GM12878 (cell line): ENCODE measurements at regions not wholly inside any gene's neighbourhood (a gene's known extent, or its start where the extent isn't known, plus 50 kb on each side); places are given as distances from the start of the nearest gene placed in this dataset.

Experiments
- ATAC-seq: fragments of 200-7000 bp; cut with Tn5 transposase; 3 replicates; pipeline ENCODE4 v1.9.1; 2020; ENCODE audit warnings: mild to moderate bottlenecking, moderate library complexity
- BruUV-seq: library from RNA; stranded (reverse); fragments of 400-500 nt; replicated peaks from 2 replicates; lab custom pipeline; 2021; lab: Mats Ljungman, UMichigan
- CTCF ChIA-PET: fragments of 300-600 bp; sonication (Branson Sonifier 250); formaldehyde crosslinking; extraction: SDS; loops from one replicate; lab custom pipeline; 2021; ENCODE audit warnings: inconsistent platforms; lab: Yijun Ruan, JAX
- POLR2A ChIA-PET: fragments of 350-600 bp; formaldehyde crosslinking; extraction: SDS; loops from one replicate; lab custom pipeline; 2021; ENCODE audit warnings: inconsistent platforms; lab: Charles Lee
- RAD21 ChIA-PET: fragments of 300-600 bp; sonication (Branson Sonifier 250); formaldehyde crosslinking; loops from one replicate; lab custom pipeline; 2023; ENCODE audit warnings: antibody characterized with exemption; ENCODE audit not compliant: unreplicated experiment; lab: Charles Lee
- SMC1A ChIA-PET: fragments of 300-600 bp; sonication (Branson Sonifier 250); formaldehyde crosslinking; loops from one replicate; lab custom pipeline; 2023; ENCODE audit not compliant: unreplicated experiment, uncharacterized antibody; lab: Charles Lee
- DNase-seq: peaks from one replicate; pipeline ENCODE4 v3.0.0-alpha.2; 2011; ENCODE audit warnings: low read depth, low spot score
- FAIRE-seq: peaks from 3 replicates; lab custom pipeline; 2011; peaks lifted over from hg19 to GRCh38; lab: Jason Lieb, UNC
- H2AFZ ChIP-seq: 2 replicates; pipeline ENCODE4 v1.6.0; 2011; ENCODE audit warnings: low read depth, low read length, control low read depth; ENCODE audit not compliant: control insufficient read depth
- H3K27ac ChIP-seq: 2 replicates; pipeline ENCODE4 v1.5.1; 2011; ENCODE audit warnings: control low read depth; ENCODE audit not compliant: control insufficient read depth, insufficient read depth
- H3K27me3 ChIP-seq, 2 experiments: replicated peaks in 1 of 2; 2 replicates each; pipeline versions ENCODE4 v1.6.0 to v1.6.1; 2011; ENCODE audit warnings: low read length in 1 of 2; ENCODE audit not compliant: control insufficient read depth in 2 of 2, insufficient read depth in 2 of 2
- H3K36me3 ChIP-seq, 2 experiments: 2 replicates each; pipeline ENCODE4 v1.5.1; 2011; ENCODE audit warnings: low read length in 1 of 2; ENCODE audit not compliant: control insufficient read depth in 2 of 2, insufficient read depth in 2 of 2
- H3K4me1 ChIP-seq: 2 replicates; pipeline ENCODE4 v1.6.1; 2011; ENCODE audit warnings: mild to moderate bottlenecking, low read length, moderate library complexity, mixed read lengths; ENCODE audit not compliant: control insufficient read depth, insufficient read depth
- H3K4me2 ChIP-seq: 2 replicates; pipeline ENCODE4 v1.6.0; 2011; ENCODE audit warnings: control low read depth; ENCODE audit not compliant: control insufficient read depth, insufficient read depth
- H3K4me3 ChIP-seq: fragments of 200-600 bp; sonication (generic); 2 replicates; pipeline ENCODE4 v1.5.1; 2016
- H3K79me2 ChIP-seq: 2 replicates; pipeline ENCODE4 v1.6.0; 2011; ENCODE audit warnings: low read length; ENCODE audit not compliant: control insufficient read depth, insufficient read depth
- H3K9ac ChIP-seq: 2 replicates; pipeline ENCODE4 v1.8.0; 2011; ENCODE audit warnings: low read length, control low read depth, mixed read lengths; ENCODE audit not compliant: control insufficient read depth, insufficient read depth
- H3K9me3 ChIP-seq: replicated peaks from 3 replicates; pipeline ENCODE4 v1.5.1; 2011; ENCODE audit warnings: mild to moderate bottlenecking, low read length; ENCODE audit not compliant: control insufficient read depth, insufficient read depth
- H4K20me1 ChIP-seq: 2 replicates; pipeline ENCODE4 v1.6.0; 2011; ENCODE audit not compliant: control insufficient read depth, insufficient read depth
- ASH2L ChIP-seq: fragments of 300-600, 200-600 bp; sonication (generic); IDR thresholded peaks from 2 replicates; pipeline ENCODE4 v1.6.1; 2017; ENCODE audit warnings: low read depth, mild to moderate bottlenecking, borderline replicate concordance
- BCL11A ChIP-seq: IDR thresholded peaks from 2 replicates; pipeline ENCODE4 v1.6.1; 2011; ENCODE audit warnings: low read depth, low read length
- BRCA1 ChIP-seq: IDR thresholded peaks from 2 replicates; pipeline ENCODE4 v1.6.1; 2011; ENCODE audit warnings: low read depth, low read length, improper control_type of control experiment
- CBFB ChIP-seq: IDR thresholded peaks from 2 replicates; pipeline ENCODE4 v1.6.1; 2016; ENCODE audit warnings: antibody characterized with exemption, low read depth
- CHD1 ChIP-seq: IDR thresholded peaks from 2 replicates; pipeline ENCODE4 v1.6.1; 2012; ENCODE audit warnings: low read depth, low read length, improper control_type of control experiment
- E2F4 ChIP-seq: IDR thresholded peaks from 2 replicates; pipeline ENCODE4 v1.6.1; 2012; ENCODE audit warnings: low read depth, low read length, improper control_type of control experiment
- HCFC1 ChIP-seq: fragments of 150-350 bp; IDR thresholded peaks from 2 replicates; pipeline ENCODE4 v1.6.1; 2014; ENCODE audit warnings: low read length
- IRF3 ChIP-seq: fragments of 450-650 bp; IDR thresholded peaks from 2 replicates; pipeline ENCODE4 v1.6.1; 2014; ENCODE audit warnings: mild to moderate bottlenecking
- JUNB ChIP-seq: IDR thresholded peaks from 2 replicates; pipeline ENCODE4 v1.6.1; 2016; ENCODE audit warnings: antibody characterized with exemption, mild to moderate bottlenecking
- MAX ChIP-seq: IDR thresholded peaks from 2 replicates; pipeline ENCODE4 v1.6.1; 2012; ENCODE audit warnings: low read depth, low read length, improper control_type of control experiment
- MXI1 ChIP-seq: fragments of 150-350 bp; IDR thresholded peaks from 2 replicates; pipeline ENCODE4 v1.6.1; 2011; ENCODE audit warnings: low read depth, mild to moderate bottlenecking, inconsistent platforms, low read length, improper control_type of control experiment
- NR2C1 ChIP-seq: fragments of 450-650 bp; IDR thresholded peaks from 2 replicates; pipeline ENCODE4 v1.6.1; 2017; ENCODE audit warnings: antibody characterized with exemption, mild to moderate bottlenecking, moderate library complexity
- PAX5 ChIP-seq: IDR thresholded peaks from 2 replicates; pipeline ENCODE4 v1.6.1; 2011; ENCODE audit warnings: low read depth, low read length, borderline replicate concordance
- POU2F2 ChIP-seq: IDR thresholded peaks from 3 replicates; pipeline ENCODE4 v1.6.1; 2011; ENCODE audit warnings: low read depth, mild to moderate bottlenecking, low read length, borderline replicate concordance
- RFX5 ChIP-seq: IDR thresholded peaks from 2 replicates; pipeline ENCODE4 v1.6.1; 2011; ENCODE audit warnings: low read depth, low read length, improper control_type of control experiment
- RUNX3 ChIP-seq: IDR thresholded peaks from 2 replicates; pipeline ENCODE4 v1.6.1; 2012; ENCODE audit warnings: low read length, inconsistent platforms
- SIX5 ChIP-seq: IDR thresholded peaks from 2 replicates; pipeline ENCODE4 v1.6.1; 2011; ENCODE audit warnings: mild to moderate bottlenecking, low read depth, low read length, moderate library complexity; ENCODE audit not compliant: severe bottlenecking
- SREBF1 ChIP-seq: IDR thresholded peaks from 2 replicates; pipeline ENCODE4 v1.6.1; 2012; ENCODE audit warnings: mild to moderate bottlenecking, low read length
- TCF3 ChIP-seq: IDR thresholded peaks from 2 replicates; pipeline ENCODE4 v1.6.1; 2012; ENCODE audit warnings: low read depth, mild to moderate bottlenecking, low read length, borderline replicate concordance; ENCODE audit not compliant: insufficient read depth
- ZZZ3 ChIP-seq: IDR thresholded peaks from 2 replicates; pipeline ENCODE4 v1.6.1; 2011; ENCODE audit warnings: low read depth; ENCODE audit not compliant: control insufficient read depth, insufficient read length
- whole genome bisulfite sequencing: methylation state at CpG from one replicate; pipeline ENCODE4 v1.1.6; 2016; ENCODE audit warnings: low lambda C conversion rate; ENCODE audit not compliant: insufficient replicate concordance, insufficient coverage; ENCODE audit errors: missing lambda C conversion rate; 5-methylcytosine and 5-hydroxymethylcytosine counted together
- in situ Hi-C: fragments of 300-500 bp; cut with MboI; formaldehyde crosslinking; loops from 9 replicates; pipeline ENCODE4 v1.14.3; 2018; ENCODE audit warnings: mixed read lengths
- intact Hi-C: fragments of 100-400 bp; cut with micrococcal nuclease; formaldehyde crosslinking; loops from one replicate; pipeline ENCODE4 v1.14.2; 2022; ENCODE audit not compliant: unreplicated experiment

- no peak overlapping the region for H3K9ac ChIP-seq
- H3K27me3 ChIP-seq: no peaks in the 10 kb centered on the region; a peak in 1 of 4 replicates
- TF ChIP-seq RUNX3 (no peak), ASH2L (no peak), PAX5 (no peak), TCF3 (no peak), HCFC1 (no peak), E2F4 (no peak), JUNB (no peak), SREBF1 (no peak), CHD1 (no peak), SIX5 (no peak), MXI1 (no peak), ZZZ3 (no peak), POU2F2 (no peak), RFX5 (no peak), IRF3 (no peak), CBFB (no peak), MAX (no peak), BRCA1 (no peak), BCL11A (no peak), NR2C1 (no peak)
- TF ChIP-seq, all 136 proteins: peak for 0
- intact Hi-C loops (no loop called here), in situ Hi-C loops (no loop called here)
- SMC1A ChIA-PET: interaction anchor here (0.6 to 7.6 kb wide), 8 partner anchors 10 to 169 kb away, joined by 3 to 43 read pairs (median 3); partner anchors contain the start of gene PRICKLE2
- DNase-seq (no peak), FAIRE-seq (no peak), ATAC-seq (no peak)
- Histone ChIP-seq H3K27ac (no peak overlapping the region), H2AFZ (no peak overlapping the region), H3K79me2 (no peaks in the 10 kb centered on the region), H3K9me3 (no peaks in the 10 kb centered on the region), H4K20me1 (no peaks in the 10 kb centered on the region), H3K4me3 (no peak overlapping the region), H3K4me1 (no peaks in the 10 kb centered on the region), H3K36me3 (no peaks in the 10 kb centered on the region), H3K4me2 (no peak overlapping the region)
- CTCF ChIA-PET: interaction anchor here (1.0 to 1.2 kb wide), 2 partner anchors 9 to 89 kb away, joined by 3 to 4 read pairs; no protein-coding TSS in a partner anchor
- POLR2A ChIA-PET: interaction anchor here (1.0 to 1.2 kb wide), 2 partner anchors 28 to 32 kb away, joined by 3 read pairs; no protein-coding TSS in a partner anchor
- 56% methylated on average over 4 of the region's 4 CpGs for WGBS
- no TSS peak for BruUV-seq
- RAD21 ChIA-PET: interaction anchor here (1.8 kb wide), 1 partner anchor 10 kb away, joined by 6 read pairs; no protein-coding TSS in a partner anchor
These were observed 134.5 kb upstream of the PRICKLE2 start for GRCh38 chr3:64359735-64360134.
